GM21423 (cell line): ENCODE measurements at regions not wholly inside any gene's neighbourhood (a gene's known extent, or its start where the extent isn't known, plus 50 kb on each side); places are given as distances from the start of the nearest gene placed in this dataset.

Source experiments
- ATAC-seq: cut with Tn5 transposase; IDR thresholded peaks from one replicate; pipeline ENCODE4 v1.9.1; 2021; ENCODE audit warnings: mild to moderate bottlenecking, moderate library complexity; ENCODE audit not compliant: unreplicated experiment

DNA sequence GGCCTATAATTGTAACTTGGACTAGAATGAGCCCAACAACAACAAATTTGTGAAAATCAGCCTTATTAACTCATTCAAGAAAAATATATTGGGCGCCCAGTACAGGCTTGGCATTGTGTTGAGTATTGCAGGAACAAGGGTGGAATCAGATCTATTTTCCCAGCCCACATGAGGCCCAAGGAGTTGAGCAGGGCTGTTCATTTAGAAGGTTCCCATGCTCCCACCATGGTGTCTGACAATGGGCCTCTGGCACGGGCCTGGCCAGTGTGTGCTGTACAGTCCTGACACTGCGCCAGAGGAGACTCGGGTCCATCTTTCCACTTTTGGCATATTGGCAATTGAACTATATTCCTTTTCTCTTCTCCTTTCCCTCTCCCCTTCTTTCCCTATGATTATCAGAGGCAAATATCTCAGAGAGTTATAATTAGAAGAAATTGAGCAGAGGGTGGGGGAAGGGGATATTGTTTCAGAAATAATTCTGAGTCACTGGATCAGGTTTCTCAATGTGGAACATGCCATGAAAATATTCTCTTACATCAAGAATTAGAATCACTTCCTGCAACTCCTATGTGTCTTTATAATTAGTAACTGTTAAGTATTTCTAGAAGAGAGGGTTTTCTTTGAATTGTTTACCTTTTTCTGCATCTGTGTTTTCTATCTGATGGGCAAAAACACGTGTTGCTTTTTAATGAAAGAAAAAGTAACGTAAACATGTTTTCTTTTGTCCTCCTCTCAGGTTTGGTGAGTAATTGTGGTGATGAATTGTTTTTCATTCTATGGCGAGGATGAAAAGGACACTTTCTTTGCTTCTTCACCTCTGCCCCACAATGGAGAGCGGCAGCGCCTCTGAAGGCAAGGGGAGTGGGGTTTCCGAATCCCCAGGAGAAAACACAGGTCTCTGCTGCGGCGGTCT is 209.4 kb downstream of the FOXA2 start:
- no peak for ATAC-seq

DNA sequence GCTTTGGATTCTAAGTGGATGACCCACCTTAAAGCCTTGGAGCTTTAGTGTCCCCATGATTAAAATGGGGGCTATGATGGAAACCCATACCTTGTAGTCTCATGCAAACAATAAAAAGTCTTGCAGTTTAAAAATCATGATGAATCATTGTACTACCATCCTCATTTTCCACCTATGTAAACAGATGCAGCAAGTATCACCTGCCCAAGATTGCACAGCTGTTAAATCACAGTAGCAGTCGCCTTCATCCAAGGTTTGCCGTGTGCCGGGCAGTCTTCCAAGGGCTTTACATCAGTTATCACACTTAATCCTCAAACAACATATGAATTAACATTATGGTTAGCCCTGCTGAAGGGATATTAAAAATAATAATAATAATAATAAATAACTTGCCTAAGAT is 210.3 kb downstream of the FOXA2 start:
- ATAC-seq = no peak

DNA sequence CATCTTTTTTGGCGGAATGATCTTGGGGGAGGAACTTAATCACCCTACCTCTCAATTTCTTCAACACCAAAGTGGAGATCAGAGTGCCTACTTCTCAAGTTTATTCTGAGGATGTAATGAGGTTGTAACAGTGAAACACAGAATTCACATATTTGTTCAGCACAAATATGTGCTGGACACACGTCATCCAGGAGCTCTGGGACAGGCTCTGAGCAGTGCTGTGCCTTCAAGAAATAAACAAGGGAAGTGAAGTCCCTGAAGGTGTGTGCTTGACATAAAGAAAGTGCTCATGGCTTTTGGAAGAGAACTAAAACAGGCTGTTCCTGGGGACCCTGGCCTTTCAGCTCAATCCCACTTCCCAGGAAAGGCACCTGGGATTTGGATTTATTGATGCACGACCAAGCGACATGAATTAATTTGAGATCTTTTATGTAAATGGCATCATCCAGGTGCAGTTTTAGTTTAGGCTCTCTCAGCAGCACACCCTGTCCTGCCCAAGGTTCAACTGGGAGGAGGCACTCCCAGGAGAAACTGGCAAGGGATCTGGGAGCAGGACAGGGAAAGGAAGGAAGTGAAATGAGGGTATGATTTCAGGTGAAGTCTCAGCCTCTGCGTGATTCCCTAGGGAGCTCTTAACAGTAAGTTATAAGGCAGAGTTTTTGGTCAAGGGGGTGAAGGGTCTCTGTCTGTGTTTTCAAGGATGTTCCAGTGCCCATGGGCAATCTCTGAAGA is 211.0 kb downstream of the FOXA2 start:
- ATAC-seq = no peak

DNA sequence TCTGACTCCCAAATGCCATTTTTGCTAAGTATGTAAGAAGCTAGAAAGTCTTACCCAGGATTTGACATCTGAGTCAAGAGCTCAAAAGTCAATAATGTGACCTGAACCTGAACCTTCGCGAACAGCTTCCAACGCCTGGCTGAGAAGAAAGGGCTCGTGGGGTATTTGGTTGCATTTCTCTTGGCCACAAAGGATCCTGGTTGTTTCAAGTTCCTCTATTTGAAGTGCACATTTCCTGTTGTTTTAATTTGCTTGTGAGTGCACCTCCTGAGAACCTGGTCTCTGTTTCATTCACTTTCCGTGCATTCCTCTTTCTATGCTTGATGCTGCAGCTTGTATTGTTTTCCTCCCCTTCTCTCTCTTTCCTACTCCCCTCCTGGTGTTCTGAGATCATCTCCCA is 212.5 kb downstream of the FOXA2 start:
- peak; percentile 90 for ATAC-seq

DNA sequence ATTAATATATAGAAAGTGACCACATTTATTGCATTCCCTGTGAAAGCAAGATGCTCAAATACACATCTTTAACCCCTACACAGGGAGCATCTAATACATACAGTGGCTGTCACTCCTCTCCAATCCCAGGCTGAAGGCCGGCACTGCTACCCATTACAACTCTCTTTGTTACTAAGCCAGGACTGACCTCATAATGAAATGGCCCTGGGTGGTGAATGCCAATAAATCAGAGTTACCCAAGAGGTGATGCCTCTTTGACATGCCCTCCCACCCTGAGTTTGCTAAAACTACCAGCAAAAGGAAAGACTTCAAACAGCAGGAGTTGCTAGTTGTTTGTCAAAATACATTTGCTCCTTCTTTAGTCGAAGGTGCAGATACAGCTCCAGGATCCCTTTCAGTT is 214.2 kb downstream of the FOXA2 start:
- no peak for ATAC-seq

DNA sequence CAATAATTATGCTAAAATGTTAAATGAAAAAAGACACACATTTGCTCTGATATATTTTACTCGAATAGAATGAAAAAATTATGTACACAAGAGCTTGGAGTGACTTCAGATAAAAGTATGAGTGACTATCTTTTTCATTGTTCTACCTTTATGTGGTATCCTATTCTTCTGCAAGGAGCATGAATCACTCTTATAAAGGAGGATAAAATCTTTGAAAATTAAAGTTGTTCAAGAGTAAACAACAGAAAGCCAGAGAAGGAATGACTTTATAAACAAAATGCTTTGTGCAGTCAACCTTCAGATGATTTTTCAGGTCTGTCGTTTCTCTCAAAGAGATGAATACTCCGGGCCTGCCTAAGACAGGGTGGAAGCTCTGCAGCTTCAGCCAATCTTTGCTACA is 215.3 kb downstream of the FOXA2 start:
- no peak for ATAC-seq

DNA sequence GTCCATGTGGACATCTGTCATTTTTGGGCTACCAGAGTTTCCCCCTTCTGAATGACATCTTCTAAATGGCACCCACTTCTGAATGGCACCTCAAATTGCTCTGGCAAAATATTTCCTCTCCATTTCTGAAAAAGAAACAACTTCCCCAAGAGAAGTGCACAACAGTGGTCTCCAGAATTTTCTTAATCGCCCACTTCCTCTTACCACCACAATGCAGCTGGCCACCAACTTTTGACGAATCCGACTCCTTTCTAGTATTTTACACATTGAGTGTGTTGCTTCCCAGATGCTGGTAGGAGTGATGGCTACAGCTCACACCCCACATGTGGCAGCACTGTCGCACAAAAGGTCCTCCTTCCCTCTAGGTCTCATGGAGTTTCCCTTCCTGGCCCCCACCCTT is 216.1 kb downstream of the FOXA2 start:
- no peak for ATAC-seq

DNA sequence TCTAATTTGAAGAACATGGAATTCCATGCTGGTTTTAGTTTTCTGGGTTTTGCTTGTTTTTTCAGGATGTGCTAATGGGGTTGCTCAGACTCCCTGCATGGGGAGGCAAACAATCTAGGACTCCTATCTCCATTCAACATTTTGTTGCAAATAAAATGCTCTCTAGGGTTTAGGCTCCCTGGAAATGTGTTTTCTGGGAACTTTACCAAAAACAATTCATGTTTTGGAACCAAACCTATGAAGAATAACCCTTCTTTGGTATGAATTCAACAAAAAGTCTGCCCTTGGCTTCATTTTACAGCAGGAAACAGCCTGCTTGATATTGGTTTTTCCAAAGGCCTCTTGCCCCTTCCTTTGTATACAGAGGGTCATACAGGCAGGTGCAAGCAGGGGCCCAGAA is 217.7 kb downstream of the FOXA2 start:
- no peak for ATAC-seq

DNA sequence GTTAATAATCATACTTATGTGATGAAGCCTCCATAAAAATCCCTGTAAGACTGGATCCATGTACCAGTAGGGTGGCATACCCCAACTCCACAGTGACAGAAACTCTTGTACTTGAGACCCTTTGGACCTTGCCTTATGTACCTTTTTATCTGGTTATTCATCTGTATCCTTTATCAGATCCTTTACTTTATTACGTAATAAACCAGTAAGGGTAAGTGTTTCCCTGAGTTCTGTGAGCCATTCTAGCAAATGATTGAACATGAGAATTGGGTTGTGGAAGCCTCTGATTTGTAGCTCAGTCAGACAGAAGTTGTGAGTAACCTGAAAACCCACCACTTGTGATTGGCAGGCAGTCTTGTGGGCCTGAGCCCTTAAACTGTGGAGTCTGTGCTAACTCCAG is 229.7 kb downstream of the FOXA2 start:
- no peak for ATAC-seq

DNA sequence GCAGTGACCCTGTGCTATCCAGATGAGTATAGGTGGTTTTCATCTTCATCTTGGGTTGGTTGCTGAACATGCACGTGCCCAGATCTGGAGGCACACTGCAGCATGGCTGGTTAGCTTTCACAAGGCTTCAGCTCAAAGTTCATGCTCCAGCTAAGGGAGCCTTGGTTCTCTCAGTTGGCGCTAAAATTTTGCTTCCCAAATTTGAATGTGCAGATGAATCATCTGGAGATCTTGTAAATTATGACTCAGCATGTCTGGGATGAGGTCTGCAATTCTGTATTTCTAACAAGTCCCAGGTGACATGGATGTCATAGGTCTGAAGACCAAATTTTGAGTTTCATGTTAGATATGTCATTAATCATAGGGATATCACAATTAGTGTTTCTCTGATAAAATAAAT is 230.8 kb downstream of the FOXA2 start:
- ATAC-seq = no peak

DNA sequence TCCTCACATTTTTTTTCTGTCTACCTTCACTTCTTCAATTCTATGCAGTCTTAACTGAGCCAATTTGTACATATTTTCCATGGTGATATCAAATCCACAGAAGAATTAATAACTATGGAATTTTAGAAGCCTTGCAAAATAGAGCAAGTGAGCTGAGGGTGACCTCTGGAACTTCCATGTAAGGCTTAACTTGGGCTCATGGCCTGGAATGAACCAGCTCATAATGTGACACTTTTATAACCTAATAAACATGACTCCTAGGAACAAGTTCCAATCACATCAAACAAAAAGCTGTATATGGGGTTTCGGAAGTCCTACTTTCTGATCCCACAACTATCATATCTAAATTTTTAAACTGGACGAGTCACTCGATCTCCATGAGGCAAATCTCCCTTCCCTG is 232.4 kb downstream of the FOXA2 start:
- no peak for ATAC-seq

DNA sequence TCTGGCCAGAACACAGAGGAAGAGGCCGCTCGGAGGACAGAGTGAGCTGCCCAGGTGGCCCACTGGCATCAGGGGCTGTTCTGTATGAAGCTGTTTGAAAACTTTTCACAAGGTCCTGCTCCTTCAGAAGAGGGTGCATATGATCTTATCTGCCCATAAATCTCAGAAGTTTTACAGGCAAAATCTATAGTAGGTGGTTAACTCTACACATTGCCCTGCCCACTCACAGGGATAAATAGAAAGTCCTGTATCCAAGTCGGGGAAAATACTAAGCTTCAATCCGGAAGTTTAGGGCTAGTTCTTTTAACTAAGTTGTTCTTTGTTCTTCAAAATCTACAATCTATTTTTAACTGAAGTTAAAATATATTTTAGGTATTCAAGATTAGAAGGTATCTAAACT is 233.7 kb downstream of the FOXA2 start:
- no peak for ATAC-seq

DNA sequence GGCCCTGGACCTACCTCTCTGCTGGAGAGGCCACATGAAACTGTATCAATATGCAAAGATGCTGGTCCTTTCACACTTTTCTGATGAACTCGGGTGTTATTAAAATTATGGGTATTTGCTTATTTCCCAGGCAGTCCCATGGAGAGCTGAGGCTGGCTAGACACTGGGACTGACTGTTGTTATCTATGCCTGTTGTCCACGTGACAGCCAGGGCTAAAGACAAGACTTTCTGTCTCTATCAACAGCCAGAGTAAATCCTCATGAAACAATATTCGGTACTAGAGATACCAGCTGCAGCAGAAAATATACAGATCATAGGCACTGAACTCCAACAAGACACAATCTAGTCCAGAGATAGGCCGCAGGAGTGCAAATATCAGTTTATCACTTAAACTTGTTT is 236.4 kb downstream of the FOXA2 start:
- ATAC-seq = no peak

DNA sequence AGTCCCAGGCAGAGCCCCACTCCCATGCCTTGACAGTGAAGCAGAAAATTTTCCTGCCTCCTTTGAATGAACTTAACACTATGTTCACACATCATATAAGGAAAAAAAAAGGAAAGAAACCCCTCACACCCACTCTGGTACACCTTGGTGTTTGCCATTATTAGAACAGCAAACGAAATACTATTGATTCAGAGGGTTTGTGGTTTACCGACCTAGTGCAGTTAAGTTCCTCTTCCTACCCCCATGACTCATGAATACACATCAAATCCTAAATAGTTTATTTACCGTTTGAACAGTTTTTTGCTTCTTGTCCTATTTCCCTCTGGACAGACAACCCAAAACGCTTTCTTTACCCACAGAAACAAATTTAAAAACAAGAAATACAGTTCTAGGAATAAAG is 237.7 kb downstream of the FOXA2 start:
- no peak for ATAC-seq

DNA sequence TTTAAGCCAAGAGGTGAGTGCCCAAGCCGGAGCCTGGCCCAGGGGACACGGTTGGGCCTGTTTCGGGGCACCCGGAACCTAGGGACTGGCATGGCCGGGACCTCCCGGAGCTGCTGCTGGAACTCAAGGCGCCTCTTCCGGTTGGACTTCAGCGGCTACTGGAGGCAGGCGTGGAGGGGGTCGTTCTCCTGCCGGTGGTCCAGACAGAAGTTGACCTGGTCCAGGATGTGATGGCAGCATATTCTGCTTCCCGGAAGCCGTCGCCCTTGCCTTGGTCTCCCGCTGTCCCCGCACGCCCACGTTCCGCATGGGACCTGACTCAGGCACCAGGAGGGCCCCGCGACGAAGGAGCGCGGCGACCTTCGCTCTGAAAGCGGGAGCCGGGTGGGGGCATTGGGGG is 240.8 kb downstream of the FOXA2 start:
- ATAC-seq = no peak

DNA sequence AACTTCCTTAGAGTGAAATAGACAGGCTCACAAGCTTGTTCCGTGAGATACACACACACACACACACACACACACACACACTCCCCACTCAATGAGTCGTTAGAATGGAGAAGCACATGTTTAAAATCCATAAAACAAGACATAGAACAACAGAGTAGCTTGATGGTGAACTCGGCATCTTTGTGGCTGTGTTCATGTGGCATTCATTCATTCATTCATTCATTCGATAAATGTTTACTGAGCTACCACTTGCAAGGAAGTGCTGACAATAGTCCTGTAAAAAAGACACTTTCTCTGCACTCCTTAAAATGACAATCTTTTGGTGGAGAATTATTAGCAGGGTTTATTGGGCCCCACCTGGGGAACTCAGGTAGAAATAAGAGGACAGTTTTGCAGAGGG is 242.0 kb downstream of the FOXA2 start:
- ATAC-seq = no peak

DNA sequence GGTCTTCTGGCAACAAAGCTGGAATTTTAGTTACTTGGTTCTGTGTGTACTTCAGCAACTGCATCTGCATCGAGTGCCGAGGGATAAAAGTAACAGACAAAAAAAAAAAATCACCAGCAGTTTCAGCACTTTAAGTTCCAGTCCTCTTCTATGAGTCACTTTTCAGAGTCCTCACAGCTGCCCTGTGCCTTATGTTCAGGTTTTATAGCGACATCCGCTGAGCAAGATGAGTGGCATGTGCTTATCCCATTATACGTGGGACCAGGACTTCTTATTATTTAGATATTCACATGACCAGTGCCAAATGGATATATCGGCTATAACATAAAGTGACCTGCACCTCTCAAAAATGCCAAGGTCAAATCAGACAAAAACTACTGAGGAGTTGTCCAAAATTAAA is 242.9 kb downstream of the FOXA2 start:
- no peak for ATAC-seq

DNA sequence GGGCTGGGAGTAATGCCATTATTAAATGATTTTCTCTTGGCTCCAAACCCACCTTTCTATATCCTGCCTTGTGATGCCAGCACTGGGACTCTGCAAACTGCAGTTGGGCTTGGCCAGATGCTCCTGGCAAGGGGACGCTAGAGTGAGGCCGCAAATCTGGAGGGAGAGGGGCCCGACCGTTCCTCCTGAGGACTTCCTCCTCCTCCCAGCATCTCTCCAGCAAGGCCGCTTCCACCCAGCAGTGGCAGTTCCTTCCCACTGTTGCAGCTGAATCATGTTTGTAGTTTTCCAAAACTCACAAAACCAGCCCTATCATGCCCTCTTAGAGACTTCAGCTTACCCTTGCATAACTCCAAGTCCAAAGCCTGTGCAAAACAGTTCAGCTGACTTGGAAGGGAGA is 244.4 kb downstream of the FOXA2 start:
- no peak for ATAC-seq

DNA sequence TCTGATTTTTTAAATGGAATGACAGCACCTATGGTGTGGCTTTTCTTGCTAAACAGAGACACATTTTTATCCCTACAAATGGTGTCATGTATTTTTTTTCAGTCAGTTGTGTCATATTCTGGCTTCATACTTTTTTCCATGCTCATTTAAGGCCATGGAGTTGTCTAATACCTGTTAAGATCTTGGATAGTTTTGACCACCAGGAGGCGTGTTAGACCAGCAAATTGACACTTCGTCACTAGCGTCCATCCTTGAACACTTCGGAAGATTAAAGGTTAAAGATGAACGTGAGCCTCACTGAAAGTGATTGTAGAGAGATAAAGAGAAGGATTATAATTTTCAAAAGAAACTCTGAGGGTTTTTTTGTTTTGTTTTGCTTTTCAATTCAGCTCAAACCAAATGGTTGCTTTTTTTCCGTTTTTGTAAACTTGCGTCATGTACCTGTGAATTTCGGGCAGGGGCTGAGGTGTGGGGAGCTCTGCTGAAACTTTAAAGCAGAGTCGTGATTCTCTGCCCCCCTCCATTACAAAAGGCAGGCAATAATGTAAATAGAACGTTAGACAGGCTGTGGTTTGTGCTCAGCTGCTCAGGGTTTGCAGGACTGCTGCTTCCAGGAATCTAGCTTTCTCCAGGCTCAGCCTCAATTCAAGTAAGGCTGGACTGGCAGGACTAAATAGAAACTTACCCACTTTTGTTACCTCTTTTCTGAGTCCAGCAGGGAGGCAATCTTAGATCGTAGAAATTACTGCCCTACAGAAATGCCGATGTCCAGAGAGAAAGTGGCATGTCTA is 245.1 kb downstream of the FOXA2 start:
- no peak for ATAC-seq

DNA sequence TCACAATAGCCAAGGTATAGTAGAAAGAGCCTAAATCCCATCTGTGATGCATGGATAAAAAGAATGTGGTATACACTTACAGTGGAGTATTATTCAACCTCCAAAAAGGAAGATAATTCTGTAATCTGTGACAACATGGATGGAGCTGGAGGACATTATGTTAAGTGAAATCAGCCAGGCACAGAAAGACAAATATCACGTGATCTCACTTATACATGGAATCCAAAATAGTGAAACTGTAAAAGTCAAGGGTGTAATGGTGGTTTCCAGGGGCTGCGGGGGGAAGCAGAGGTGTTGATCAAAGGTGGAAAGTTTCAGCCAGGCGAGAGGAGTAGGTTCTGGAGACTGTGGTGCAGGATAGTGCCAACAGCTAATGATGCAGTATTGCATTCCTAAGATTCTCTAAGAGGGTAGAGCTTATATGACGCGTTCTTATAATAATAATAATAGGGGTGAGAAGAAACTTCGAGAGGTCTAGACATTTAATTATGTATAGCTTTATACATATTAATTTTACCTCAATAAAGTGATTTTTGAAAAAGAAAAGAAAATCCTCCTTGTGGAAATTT is 246.1 kb downstream of the FOXA2 start:
- ATAC-seq = no peak

DNA sequence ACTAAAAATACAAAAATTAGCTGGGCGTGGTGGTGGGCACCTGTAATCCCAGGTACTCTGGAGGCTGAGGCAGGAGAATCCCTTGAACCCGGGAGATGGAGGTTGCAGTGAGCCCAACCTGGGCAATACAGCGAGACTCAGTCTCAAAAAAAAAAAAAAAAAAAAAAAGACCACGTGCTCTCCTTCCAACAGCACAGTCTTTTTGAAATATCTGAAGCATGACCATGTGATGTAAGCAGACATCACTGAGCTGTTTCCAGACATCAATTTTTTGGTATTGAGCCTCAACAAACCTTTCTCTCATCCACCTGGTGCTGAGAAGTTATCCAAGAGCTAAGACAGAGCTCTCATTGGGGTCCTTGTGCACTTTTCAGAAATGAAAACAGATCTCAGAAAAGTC is 249.2 kb downstream of the FOXA2 start:
- no peak for ATAC-seq
